GM18505 (cell line): ENCODE measurements at regions not wholly inside any gene's neighbourhood (a gene's known extent, or its start where the extent isn't known, plus 50 kb on each side); places are given as distances from the start of the nearest gene placed in this dataset.
"Not testable (repeated sequence)": the region's sequence is repeated elsewhere in the genome, so short reads cannot be mapped to it uniquely, and the experiment has no call there.

Experiments used
- ATAC-seq: cut with Tn5 transposase; IDR thresholded peaks from one replicate; pipeline ENCODE4 v1.9.1; 2021; ENCODE audit not compliant: unreplicated experiment
- POLR2A ChIP-seq: IDR thresholded peaks from 4 replicates; pipeline ENCODE4 v1.6.1; 2011; ENCODE audit warnings: borderline replicate concordance; ENCODE audit not compliant: insufficient read depth, insufficient read length; ENCODE audit errors: extremely low read depth

DNA sequence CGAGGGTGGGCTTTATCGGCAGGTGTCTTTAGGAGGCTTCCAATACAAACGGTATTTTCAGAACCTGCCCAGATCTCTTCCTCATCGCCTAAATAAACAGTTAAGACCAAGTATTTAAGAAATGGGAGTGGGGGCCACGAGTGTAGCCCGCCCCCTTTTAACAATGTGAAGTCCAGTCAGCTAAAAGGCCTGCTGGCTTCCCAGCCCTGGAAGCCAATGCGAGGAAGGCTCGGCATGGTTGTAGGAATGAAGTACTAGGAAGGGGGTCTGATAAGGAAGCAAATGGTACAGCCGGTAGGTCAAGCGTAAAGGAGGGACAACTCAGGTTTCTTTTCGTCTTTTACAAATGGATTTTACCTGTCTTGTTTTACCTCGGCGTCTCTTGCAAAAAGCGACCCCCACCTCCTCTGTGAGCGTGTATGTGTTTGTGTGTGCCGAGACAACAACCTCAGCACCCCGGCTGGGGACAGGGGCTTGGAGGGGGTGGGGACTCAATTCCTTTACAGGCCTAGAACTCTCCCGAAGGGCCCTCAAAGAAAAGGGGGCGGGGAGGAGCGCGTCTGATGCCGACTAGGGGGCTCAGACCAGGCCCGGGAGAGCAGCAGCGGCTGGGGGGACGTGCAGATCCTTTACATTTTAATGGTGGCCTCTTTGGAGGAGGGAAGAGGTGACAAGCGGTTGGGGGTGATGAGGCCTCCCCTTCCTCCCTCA is 147.6 kb downstream of the GPR85 start:
- no peak for ATAC-seq

DNA sequence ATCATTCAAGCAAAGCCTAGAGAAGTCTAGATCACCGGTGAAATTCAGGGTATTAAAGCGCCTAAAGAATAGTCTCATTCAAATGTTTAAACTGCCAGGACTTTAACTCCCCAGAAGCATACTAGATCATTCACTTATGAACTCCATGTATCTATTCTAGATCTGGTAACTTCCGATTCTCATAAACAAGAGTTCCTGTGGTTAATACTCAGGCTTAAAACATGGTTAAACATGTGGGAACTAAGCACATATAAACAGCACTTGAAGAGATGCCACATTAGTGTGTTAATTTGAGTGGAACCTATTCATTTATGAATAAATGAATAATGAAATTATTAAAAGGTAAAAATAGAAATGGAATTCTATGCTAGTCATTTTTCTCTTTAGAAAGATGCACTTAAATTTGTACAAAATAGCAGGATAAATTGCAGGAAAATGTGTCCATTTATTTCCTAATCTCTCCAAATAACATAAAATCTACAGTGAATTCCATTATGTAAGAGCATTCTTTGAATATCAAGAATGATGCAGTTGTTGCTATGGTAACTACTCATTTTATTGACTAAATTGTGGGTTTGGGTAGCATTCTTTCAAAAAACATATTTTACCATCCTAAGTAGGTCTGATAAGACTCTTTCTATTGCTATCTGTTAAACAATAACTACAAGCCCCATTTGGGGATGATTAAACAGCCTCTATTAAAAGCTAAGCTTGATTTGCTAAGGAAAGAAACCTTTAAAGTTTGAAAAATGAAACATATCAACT is 147.6 kb upstream of the TMEM168 start:
- no peak for ATAC-seq
- TF ChIP-seq POLR2A, result no peak

More for the DNA sequence above, 147.6 kb downstream of the GPR85 start:
- TF ChIP-seq POLR2A, result no peak

DNA sequence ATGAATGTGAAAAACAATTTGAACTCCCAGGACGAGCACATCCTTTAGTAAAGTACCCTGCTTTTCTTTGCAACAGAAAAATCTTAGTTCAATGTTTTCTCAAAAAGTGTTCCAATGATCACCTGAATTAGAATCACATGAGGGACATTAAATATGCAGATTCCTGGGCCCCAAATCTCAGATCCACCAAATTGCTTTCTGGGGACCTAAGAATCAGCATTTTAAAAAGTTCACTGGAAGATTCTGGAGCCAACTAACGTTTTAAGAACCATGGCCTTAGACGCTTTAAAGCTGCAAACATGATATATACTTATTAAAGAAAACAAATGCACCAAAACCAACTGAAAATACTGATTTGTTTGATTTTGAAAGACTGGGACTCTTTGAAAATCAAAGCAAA is 143.4 kb upstream of the TMEM168 start:
- no peak for TF ChIP-seq POLR2A
- no peak for ATAC-seq

- ATAC-seq, result no peak
- no peak for TF ChIP-seq POLR2A
Measured at GRCh38 chr7:112930787-112931186, 140.6 kb upstream of the TMEM168 start.

- ATAC-seq, result no peak
- no peak for TF ChIP-seq POLR2A
Measured at GRCh38 chr7:112929421-112929820, 139.2 kb upstream of the TMEM168 start.

- no peak for ATAC-seq
- no peak for TF ChIP-seq POLR2A
Measured at GRCh38 chr7:112926018-112926417, 135.8 kb upstream of the TMEM168 start.

- not testable (repeated sequence) for ATAC-seq
Measured at GRCh38 chr7:112922546-112922945, 132.4 kb upstream of the TMEM168 start.

GRCh38 chr7:112916431-112916830 is 126.2 kb upstream of the TMEM168 start:
- not testable (repeated sequence) for ATAC-seq

GRCh38 chr7:112908086-112908485 is 117.9 kb upstream of the TMEM168 start:
- TF ChIP-seq POLR2A, result no peak
- no peak for ATAC-seq

- no peak for ATAC-seq
Measured at GRCh38 chr7:112907658-112908057, 117.5 kb upstream of the TMEM168 start.

DNA sequence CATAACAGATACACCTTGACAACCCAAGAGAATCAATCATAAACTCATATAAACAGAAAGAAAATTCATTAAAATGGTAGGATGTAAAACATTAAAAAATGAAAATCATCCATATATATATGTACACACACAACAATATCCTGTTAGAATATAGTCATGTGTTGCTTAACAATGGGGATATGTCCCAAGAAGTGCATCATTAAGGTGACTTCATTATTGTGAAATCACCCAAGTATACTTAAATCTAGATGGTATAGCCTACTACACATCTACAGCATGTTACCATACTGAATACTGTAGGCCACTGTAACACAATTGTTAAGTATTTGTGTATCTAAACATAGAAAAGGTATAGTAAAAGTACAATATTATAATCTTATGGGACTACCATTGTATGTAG is 115.8 kb upstream of the TMEM168 start:
- ATAC-seq, result no peak
- no peak for TF ChIP-seq POLR2A

More at GRCh38 chr7:112907658-112908057, 117.5 kb upstream of the TMEM168 start:
- no peak for TF ChIP-seq POLR2A

DNA sequence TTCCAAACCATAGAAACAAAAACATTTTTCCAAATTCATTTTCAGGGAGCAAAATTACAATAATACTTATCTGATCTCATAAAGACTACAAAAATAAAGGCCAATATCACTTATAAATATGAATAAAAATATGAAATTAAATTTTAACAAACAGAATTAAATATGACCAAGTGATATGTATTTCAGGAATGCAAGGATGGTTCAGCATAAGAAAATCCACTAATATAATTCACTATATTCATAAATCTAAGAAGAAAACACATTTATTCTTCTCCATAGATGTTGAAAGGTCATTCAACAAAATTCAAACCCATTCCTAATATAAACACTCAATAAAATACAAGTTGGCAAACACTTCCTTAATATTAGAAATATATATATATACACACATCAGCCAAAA is 115.2 kb upstream of the TMEM168 start:
- no peak for ATAC-seq
- no peak for TF ChIP-seq POLR2A

DNA sequence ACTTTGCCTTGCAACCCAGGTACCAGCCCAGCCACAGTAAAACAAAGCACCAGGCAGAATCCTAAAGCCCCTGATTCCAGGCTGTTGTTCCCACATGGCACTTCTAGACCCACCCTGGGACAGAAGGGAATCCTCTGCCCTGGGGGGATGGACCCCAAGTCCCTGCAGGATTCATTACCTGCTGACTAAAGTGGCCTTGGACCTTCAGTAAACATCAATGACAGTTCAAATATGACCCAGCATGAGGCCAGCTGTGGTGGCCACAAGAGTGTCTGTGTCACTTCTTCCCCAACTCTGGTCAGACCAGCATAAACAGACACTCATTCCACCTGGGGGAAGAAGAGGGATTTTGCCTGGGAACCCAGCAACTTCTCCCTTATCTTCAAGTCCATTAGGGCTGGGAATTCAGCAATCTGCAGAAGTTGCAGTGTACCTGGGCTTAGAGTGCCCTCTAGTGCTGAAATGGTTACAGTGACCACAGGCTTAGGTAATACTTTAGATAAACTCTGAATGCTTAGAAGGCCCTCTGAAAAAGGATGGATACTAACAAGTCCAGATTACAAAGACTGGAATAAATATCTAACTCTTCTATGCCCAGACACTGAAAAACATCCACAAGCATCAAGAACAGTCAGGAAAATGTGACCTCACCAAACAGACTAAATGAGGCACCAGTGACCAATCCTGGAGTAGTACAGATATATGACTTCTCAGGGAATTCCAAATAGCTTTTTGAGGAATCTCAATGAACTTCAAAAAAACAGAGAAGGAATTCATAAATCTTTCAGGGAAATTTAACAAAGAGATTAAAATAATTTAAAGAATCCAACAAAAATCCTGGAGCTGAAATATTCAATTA is 108.5 kb upstream of the TMEM168 start:
- TF ChIP-seq POLR2A, result no peak
- peak; percentile 73 for ATAC-seq
